ENCODE measurements at regions not wholly inside any gene's neighbourhood (a gene's known extent, or its start where the extent isn't known, plus 50 kb on each side); places are given as distances from the start of the nearest gene placed in this dataset.

DNA sequence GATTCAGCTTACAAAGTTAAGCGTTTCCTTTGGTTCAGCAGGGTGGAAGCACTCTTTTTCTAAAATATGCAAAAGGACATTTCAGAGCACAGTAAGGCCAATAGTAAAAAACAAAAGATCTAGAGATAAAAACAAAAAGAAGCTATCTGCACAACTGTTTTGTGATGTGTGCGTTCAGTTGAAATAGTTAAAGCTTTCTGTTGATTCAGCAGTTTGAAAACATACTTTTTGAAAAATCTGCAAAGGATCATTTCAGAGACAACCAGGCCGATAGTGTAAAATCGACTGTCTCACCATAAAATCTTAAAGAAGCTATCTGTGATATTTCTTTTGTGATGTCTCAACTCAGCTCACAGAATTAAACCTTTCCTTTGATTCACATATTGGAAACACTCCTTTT is 300.0 kb upstream of the ALG10B start:
- Histone ChIP-seq H3K4me1 (ENCODE audit: control insufficient read depth, insufficient read depth, low read length, unreplicated experiment) (no peaks in the 10 kb centered on the region), H3K27ac (ENCODE audit: low read depth, low read length) (no peak overlapping the region), H2AFZ (ENCODE audit: low read length, unreplicated experiment) (no peak overlapping the region), H3K27me3 (ENCODE audit: insufficient read depth, low read length) (no peaks in the 10 kb centered on the region), H3K79me2 (ENCODE audit: control insufficient read depth, insufficient read depth, low read length, unreplicated experiment) (no peaks in the 10 kb centered on the region), H3K36me3 (ENCODE audit: insufficient read depth, low read length) (no peaks in the 10 kb centered on the region), H3K4me3 (ENCODE audit: low read depth, low read length) (no peak overlapping the region)

GRCh38 chr12:38025916-38026315 is 290.7 kb upstream of the ALG10B start:
- no peak overlapping the region for H3K4me3 ChIP-seq (ENCODE audit: low read depth, low read length)
- H3K27me3 ChIP-seq (ENCODE audit: insufficient read depth, low read length): no peaks in the 10 kb centered on the region
- H3K36me3 ChIP-seq (ENCODE audit: insufficient read depth, low read length): no peaks in the 10 kb centered on the region
- no peak overlapping the region for H3K27ac ChIP-seq (ENCODE audit: low read depth, low read length)
- no peaks in the 10 kb centered on the region for H3K79me2 ChIP-seq (ENCODE audit: control insufficient read depth, insufficient read depth, low read length, unreplicated experiment)
- H3K4me1 ChIP-seq (ENCODE audit: control insufficient read depth, insufficient read depth, low read length, unreplicated experiment): no peaks in the 10 kb centered on the region
- H2AFZ ChIP-seq (ENCODE audit: low read length, unreplicated experiment): no peak overlapping the region

GRCh38 chr12:38053113-38053512 is 263.5 kb upstream of the ALG10B start:
- H3K27me3 ChIP-seq (ENCODE audit: insufficient read depth, low read length): no peaks in the 10 kb centered on the region
- no peak overlapping the region for H3K4me3 ChIP-seq (ENCODE audit: low read depth, low read length)
- H3K4me1 ChIP-seq (ENCODE audit: control insufficient read depth, insufficient read depth, low read length, unreplicated experiment): no peaks in the 10 kb centered on the region
- no peak overlapping the region for H3K27ac ChIP-seq (ENCODE audit: low read depth, low read length)
- H3K36me3 ChIP-seq (ENCODE audit: insufficient read depth, low read length): no peaks in the 10 kb centered on the region
- no peaks in the 10 kb centered on the region for H3K79me2 ChIP-seq (ENCODE audit: control insufficient read depth, insufficient read depth, low read length, unreplicated experiment)
- no peak overlapping the region for H2AFZ ChIP-seq (ENCODE audit: low read length, unreplicated experiment)

DNA sequence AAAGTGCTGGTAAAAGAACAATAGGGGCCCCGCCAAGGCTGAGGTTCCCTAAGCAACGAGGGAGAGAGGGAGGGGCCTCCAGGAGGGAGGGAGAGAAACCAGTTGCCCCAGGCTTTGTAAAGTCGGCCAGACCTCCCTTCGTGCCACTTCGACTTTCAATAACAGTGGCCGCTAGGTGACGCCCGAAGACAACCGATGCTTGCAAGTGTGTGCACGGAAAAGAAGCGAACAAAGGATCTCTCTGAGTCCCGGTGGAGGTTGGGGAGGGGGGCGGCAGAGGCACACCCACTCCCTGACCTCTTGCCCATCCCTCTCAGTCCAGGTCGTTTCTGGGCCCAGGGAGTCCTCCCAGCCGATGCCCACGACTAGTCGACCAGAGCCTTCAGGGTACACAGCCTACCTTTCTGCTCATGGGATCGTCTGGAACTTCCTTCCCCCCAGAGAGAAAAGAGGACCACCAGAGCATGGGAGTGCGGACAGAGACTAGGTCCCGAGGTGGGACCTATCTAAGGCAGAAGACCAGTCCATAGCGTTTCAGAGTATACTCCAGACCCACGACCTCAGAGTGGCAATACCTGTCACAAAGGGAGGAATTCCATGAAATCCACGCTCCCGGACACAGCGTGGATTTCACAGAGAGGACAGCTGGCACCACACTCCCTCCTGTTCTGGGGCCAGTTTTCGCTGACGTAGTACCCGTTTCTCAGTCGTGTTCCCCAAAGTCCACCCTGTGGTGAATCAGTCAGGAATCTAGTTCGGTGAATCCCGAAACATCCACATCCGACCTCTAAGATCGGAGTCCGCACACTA is 262.7 kb upstream of the ALG10B start:
- Histone ChIP-seq H3K36me3 (ENCODE audit: insufficient read depth, low read length) (no peaks in the 10 kb centered on the region), H3K4me3 (ENCODE audit: low read depth, low read length) (no peak overlapping the region), H3K4me1 (ENCODE audit: control insufficient read depth, insufficient read depth, low read length, unreplicated experiment) (no peaks in the 10 kb centered on the region), H3K27ac (ENCODE audit: low read depth, low read length) (no peak overlapping the region), H3K79me2 (ENCODE audit: control insufficient read depth, insufficient read depth, low read length, unreplicated experiment) (no peaks in the 10 kb centered on the region), H2AFZ (ENCODE audit: low read length, unreplicated experiment) (no peak overlapping the region), H3K27me3 (ENCODE audit: insufficient read depth, low read length) (no peaks in the 10 kb centered on the region)

DNA sequence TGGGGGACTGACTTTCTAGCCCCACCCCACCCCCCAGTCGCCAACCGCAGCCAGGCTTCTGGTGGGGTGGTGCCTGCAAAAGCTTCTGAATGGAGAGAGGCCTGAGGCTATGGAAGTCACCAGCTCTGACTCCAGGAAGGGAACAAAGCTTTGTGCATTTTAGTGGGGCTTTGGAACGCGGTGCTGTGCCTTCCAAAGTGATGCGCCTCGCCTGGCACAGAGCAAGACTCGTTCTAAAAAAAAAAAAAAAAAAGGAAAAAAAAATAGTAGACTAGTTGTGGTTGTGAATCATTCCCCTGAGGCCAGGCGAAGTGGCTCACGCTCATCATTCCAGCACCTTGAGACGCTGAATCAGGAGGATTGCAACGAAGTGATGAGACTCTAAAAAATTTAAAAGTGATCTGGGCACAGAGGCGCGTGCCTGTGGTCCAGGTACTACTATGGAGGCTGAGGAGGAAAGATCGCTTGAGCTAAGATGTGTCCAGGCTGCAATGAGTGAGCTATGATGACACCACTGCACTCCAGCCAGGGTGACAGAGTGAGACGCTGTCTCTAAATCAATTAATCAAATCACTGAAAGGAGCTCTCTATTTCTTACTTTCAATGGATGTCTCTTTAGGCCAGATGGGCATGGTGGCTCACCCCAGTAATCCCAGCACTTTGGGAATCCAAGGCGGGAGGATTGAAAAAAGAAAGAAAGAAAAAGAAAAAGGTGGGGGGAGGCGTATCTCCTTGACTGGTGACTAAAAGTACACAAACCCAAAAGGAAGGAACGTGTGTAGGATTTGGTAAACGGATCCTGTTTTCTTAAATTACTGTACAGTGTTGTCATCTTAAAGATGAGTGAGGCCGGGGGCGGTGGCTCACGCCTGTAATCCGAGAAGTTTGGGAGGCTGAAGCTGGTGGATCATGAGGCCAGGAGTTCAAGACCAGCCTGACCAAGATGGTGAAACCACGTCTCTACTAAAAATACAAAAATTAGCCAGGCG is 259.6 kb upstream of the ALG10B start:
- no peaks in the 10 kb centered on the region for H3K36me3 ChIP-seq (ENCODE audit: insufficient read depth, low read length)
- no peaks in the 10 kb centered on the region for H3K27me3 ChIP-seq (ENCODE audit: insufficient read depth, low read length)
- no peak overlapping the region for H3K4me3 ChIP-seq (ENCODE audit: low read depth, low read length)
- no peaks in the 10 kb centered on the region for H3K79me2 ChIP-seq (ENCODE audit: control insufficient read depth, insufficient read depth, low read length, unreplicated experiment)
- no peaks in the 10 kb centered on the region for H3K4me1 ChIP-seq (ENCODE audit: control insufficient read depth, insufficient read depth, low read length, unreplicated experiment)
- no peak overlapping the region for H2AFZ ChIP-seq (ENCODE audit: low read length, unreplicated experiment)
- no peak overlapping the region for H3K27ac ChIP-seq (ENCODE audit: low read depth, low read length)

GRCh38 chr12:38099686-38100085 is 216.9 kb upstream of the ALG10B start:
- no peaks in the 10 kb centered on the region for H3K36me3 ChIP-seq (ENCODE audit: insufficient read depth, low read length)
- no peak overlapping the region for H3K4me3 ChIP-seq (ENCODE audit: low read depth, low read length)
- H3K79me2 ChIP-seq (ENCODE audit: control insufficient read depth, insufficient read depth, low read length, unreplicated experiment): no peaks in the 10 kb centered on the region

DNA sequence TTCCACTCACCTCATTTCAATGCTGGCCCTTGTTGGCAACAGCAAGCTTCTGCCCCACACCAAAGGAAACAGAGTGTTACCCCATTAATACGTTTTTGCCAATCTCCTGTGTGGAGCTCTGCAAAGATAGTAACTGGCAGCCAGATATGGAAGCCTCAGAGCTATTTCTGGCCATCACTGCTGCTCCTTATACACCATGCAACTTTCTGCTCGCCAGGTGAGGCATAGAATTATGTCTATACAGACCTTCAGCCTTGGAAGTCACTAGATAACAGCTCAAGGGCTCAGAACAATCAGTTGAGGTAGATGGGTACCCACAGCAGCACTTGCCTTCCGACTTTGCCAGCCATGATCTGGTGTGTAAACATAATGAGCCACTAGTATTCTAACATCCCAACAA is 214.8 kb upstream of the ALG10B start:
- no peaks in the 10 kb centered on the region for H3K36me3 ChIP-seq (ENCODE audit: insufficient read depth, low read length)
- H3K4me1 ChIP-seq (ENCODE audit: control insufficient read depth, insufficient read depth, low read length, unreplicated experiment): no peaks in the 10 kb centered on the region
- H3K27me3 ChIP-seq (ENCODE audit: insufficient read depth, low read length): no peaks in the 10 kb centered on the region
- no peaks in the 10 kb centered on the region for H3K79me2 ChIP-seq (ENCODE audit: control insufficient read depth, insufficient read depth, low read length, unreplicated experiment)
- no peak overlapping the region for H3K4me3 ChIP-seq (ENCODE audit: low read depth, low read length)
- H3K27ac ChIP-seq (ENCODE audit: low read depth, low read length): no peak overlapping the region
- H2AFZ ChIP-seq (ENCODE audit: low read length, unreplicated experiment): no peak overlapping the region

More at GRCh38 chr12:38099686-38100085, 216.9 kb upstream of the ALG10B start:
- Histone ChIP-seq H3K27ac (ENCODE audit: low read depth, low read length) (no peak overlapping the region), H2AFZ (ENCODE audit: low read length, unreplicated experiment) (no peak overlapping the region), H3K4me1 (ENCODE audit: control insufficient read depth, insufficient read depth, low read length, unreplicated experiment) (no peaks in the 10 kb centered on the region), H3K27me3 (ENCODE audit: insufficient read depth, low read length) (no peaks in the 10 kb centered on the region)

DNA sequence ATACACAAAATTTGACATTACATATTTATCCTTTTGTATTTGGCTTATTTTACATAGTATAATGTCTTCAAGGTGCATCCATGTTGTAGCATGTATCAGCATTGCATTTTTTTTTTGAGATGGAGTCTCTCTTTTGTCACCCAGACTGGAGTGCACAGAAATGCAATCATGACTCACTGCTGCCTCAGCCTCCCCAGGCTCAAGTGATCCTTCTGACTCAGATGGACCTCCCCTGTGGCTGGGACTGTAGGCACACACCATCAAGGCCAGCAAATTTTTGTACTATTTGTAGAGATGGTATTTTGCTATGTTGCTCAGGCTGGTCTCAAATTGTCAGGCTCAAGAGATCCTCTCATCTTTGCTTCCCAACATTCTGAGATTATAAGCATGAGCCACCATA is 214.4 kb upstream of the ALG10B start:
- Histone ChIP-seq H3K27me3 (ENCODE audit: insufficient read depth, low read length) (no peaks in the 10 kb centered on the region), H3K4me1 (ENCODE audit: control insufficient read depth, insufficient read depth, low read length, unreplicated experiment) (no peaks in the 10 kb centered on the region), H3K27ac (ENCODE audit: low read depth, low read length) (no peak overlapping the region), H3K4me3 (ENCODE audit: low read depth, low read length) (no peak overlapping the region), H2AFZ (ENCODE audit: low read length, unreplicated experiment) (no peak overlapping the region), H3K79me2 (ENCODE audit: control insufficient read depth, insufficient read depth, low read length, unreplicated experiment) (no peaks in the 10 kb centered on the region), H3K36me3 (ENCODE audit: insufficient read depth, low read length) (no peaks in the 10 kb centered on the region)

GRCh38 chr12:38110026-38110699 is 206.4 kb upstream of the ALG10B start:
- Histone ChIP-seq H3K79me2 (ENCODE audit: control insufficient read depth, insufficient read depth, low read length, unreplicated experiment) (no peaks in the 10 kb centered on the region), H3K27me3 (ENCODE audit: insufficient read depth, low read length) (no peaks in the 10 kb centered on the region), H3K27ac (ENCODE audit: low read depth, low read length) (no peak overlapping the region), H3K4me3 (ENCODE audit: low read depth, low read length) (no peak overlapping the region), H2AFZ (ENCODE audit: low read length, unreplicated experiment) (no peak overlapping the region), H3K4me1 (ENCODE audit: control insufficient read depth, insufficient read depth, low read length, unreplicated experiment) (no peaks in the 10 kb centered on the region), H3K36me3 (ENCODE audit: insufficient read depth, low read length) (no peaks in the 10 kb centered on the region)

DNA sequence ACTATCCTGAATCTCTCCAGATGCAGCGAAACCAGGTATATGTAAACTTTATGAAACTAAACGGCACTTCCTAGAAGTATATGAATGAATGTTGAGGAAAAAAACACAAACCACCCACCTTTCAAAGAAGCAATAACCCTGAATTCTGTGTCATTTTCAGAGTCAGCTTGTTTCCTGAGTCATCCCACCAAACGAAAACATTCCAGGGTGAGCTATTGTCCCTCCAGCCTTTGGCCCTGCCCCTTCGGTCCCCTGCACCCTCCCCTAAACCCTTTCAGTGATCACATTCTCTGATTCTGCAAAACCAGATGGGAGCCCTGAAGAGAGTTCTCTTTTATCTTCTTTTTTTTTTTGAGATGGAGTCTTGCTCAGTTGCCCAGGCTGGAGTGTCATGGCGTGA is 202.6 kb upstream of the ALG10B start:
- Histone ChIP-seq H3K27ac (ENCODE audit: low read depth, low read length) (no peak overlapping the region), H3K36me3 (ENCODE audit: insufficient read depth, low read length) (no peaks in the 10 kb centered on the region), H2AFZ (ENCODE audit: low read length, unreplicated experiment) (no peak overlapping the region)

More for the DNA sequence above, 202.6 kb upstream of the ALG10B start:
- no peaks in the 10 kb centered on the region for H3K79me2 ChIP-seq (ENCODE audit: control insufficient read depth, insufficient read depth, low read length, unreplicated experiment)
- no peaks in the 10 kb centered on the region for H3K27me3 ChIP-seq (ENCODE audit: insufficient read depth, low read length)
- no peaks in the 10 kb centered on the region for H3K4me1 ChIP-seq (ENCODE audit: control insufficient read depth, insufficient read depth, low read length, unreplicated experiment)
- H3K4me3 ChIP-seq (ENCODE audit: low read depth, low read length): no peak overlapping the region
